ENCODE measurements at regions not wholly inside any gene's neighbourhood (a gene's known extent, or its start where the extent isn't known, plus 50 kb on each side); places are given as distances from the start of the nearest gene placed in this dataset.

- TF ChIP-seq CTCF (conservative IDR thresholded peaks at IDR 0.05; ENCODE audit: low read depth, low read length): no peak
- Histone ChIP-seq H3K4me2 (no peak overlapping the region), H3K36me3 (ENCODE audit: insufficient read depth) (no peaks in the 10 kb centered on the region), H2AFZ (ENCODE audit: low read depth) (no peak overlapping the region), H3K4me3 (IDR thresholded peaks at IDR 0.05; ENCODE audit: insufficient read depth, low read depth, low read length) (no peak overlapping the region), H3K9ac (no peak overlapping the region), H3K27ac (no peak overlapping the region), H3K27me3 (ENCODE audit: insufficient read depth, low read depth) (no peaks in the 10 kb centered on the region), H3K4me1 (ENCODE audit: low read depth, poor library complexity, severe bottlenecking) (peaks cover 14% of the 10 kb centered on the region), H4K20me1 (ENCODE audit: insufficient read depth) (no peaks in the 10 kb centered on the region), H3K79me2 (ENCODE audit: insufficient read depth, low read depth) (no peaks in the 10 kb centered on the region)
Measured at GRCh38 chr5:84683594-84683993, 298.9 kb upstream of the EDIL3 start.

GRCh38 chr5:84682531-84682930 lies 297.9 kb upstream of the EDIL3 start:
- Histone ChIP-seq H3K27ac (no peak overlapping the region), H2AFZ (ENCODE audit: low read depth) (no peak overlapping the region), H4K20me1 (ENCODE audit: insufficient read depth) (no peaks in the 10 kb centered on the region), H3K79me2 (ENCODE audit: insufficient read depth, low read depth) (no peaks in the 10 kb centered on the region), H3K36me3 (ENCODE audit: insufficient read depth) (no peaks in the 10 kb centered on the region), H3K4me3 (IDR thresholded peaks at IDR 0.05; ENCODE audit: insufficient read depth, low read depth, low read length) (no peak overlapping the region), H3K27me3 (ENCODE audit: insufficient read depth, low read depth) (no peaks in the 10 kb centered on the region), H3K4me1 (ENCODE audit: low read depth, poor library complexity, severe bottlenecking) (peaks cover 3% of the 10 kb centered on the region), H3K4me2 (no peak overlapping the region), H3K9ac (no peak overlapping the region)
- TF ChIP-seq CTCF (conservative IDR thresholded peaks at IDR 0.05; ENCODE audit: low read depth, low read length): no peak

DNA sequence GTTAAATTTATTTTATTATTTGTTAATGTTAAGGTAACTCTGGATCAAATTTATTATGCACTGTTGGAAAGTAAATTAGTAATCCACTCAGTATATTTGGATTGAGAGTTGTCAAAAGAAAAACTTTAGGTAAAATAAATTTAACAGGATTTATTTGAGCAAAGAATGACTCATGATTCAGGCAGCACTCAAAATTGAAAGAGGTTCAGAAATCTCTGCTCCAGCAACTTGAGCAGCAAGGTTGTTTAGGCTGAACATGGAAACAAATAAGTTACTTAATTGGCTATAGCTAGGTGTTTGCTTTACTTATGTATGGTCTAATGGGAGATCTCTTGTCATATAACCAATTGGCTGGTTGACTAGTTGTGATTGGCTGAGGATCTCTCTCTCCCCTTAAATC lies 296.2 kb upstream of the EDIL3 start:
- no peaks in the 10 kb centered on the region for H3K27me3 ChIP-seq (ENCODE audit: insufficient read depth, low read depth)
- no peak overlapping the region for H3K4me3 ChIP-seq (IDR thresholded peaks at IDR 0.05; ENCODE audit: insufficient read depth, low read depth, low read length)
- no peaks in the 10 kb centered on the region for H3K4me1 ChIP-seq (ENCODE audit: low read depth, poor library complexity, severe bottlenecking)
- no peak for TF ChIP-seq CTCF (conservative IDR thresholded peaks at IDR 0.05; ENCODE audit: low read depth, low read length)
- H3K4me2 ChIP-seq: no peak overlapping the region
- no peak overlapping the region for H3K27ac ChIP-seq
- no peaks in the 10 kb centered on the region for H3K79me2 ChIP-seq (ENCODE audit: insufficient read depth, low read depth)
- H2AFZ ChIP-seq (ENCODE audit: low read depth): no peak overlapping the region
- H4K20me1 ChIP-seq (ENCODE audit: insufficient read depth): no peaks in the 10 kb centered on the region
- no peak overlapping the region for H3K9ac ChIP-seq
- H3K36me3 ChIP-seq (ENCODE audit: insufficient read depth): no peaks in the 10 kb centered on the region

- Histone ChIP-seq H3K4me1 (ENCODE audit: low read depth, poor library complexity, severe bottlenecking) (peaks cover 4% of the 10 kb centered on the region), H3K79me2 (ENCODE audit: insufficient read depth, low read depth) (no peaks in the 10 kb centered on the region), H3K4me2 (no peak overlapping the region), H2AFZ (ENCODE audit: low read depth) (no peak overlapping the region), H3K9ac (no peak overlapping the region), H3K27me3 (ENCODE audit: insufficient read depth, low read depth) (no peaks in the 10 kb centered on the region), H4K20me1 (ENCODE audit: insufficient read depth) (no peaks in the 10 kb centered on the region), H3K4me3 (IDR thresholded peaks at IDR 0.05; ENCODE audit: insufficient read depth, low read depth, low read length) (no peak overlapping the region), H3K36me3 (ENCODE audit: insufficient read depth) (no peaks in the 10 kb centered on the region), H3K27ac (no peak overlapping the region)
- TF ChIP-seq CTCF (conservative IDR thresholded peaks at IDR 0.05; ENCODE audit: low read depth, low read length): no peak
Measured at GRCh38 chr5:84673785-84674184, 289.1 kb upstream of the EDIL3 start.

GRCh38 chr5:84667576-84667975 lies 282.9 kb upstream of the EDIL3 start:
- no peak overlapping the region for H3K27ac ChIP-seq
- H3K79me2 ChIP-seq (ENCODE audit: insufficient read depth, low read depth): no peaks in the 10 kb centered on the region
- no peak for TF ChIP-seq CTCF (conservative IDR thresholded peaks at IDR 0.05; ENCODE audit: low read depth, low read length)
- no peak overlapping the region for H3K9ac ChIP-seq
- no peaks in the 10 kb centered on the region for H3K36me3 ChIP-seq (ENCODE audit: insufficient read depth)
- H2AFZ ChIP-seq (ENCODE audit: low read depth): no peak overlapping the region
- no peak overlapping the region for H3K4me2 ChIP-seq
- no peak overlapping the region for H3K4me3 ChIP-seq (IDR thresholded peaks at IDR 0.05; ENCODE audit: insufficient read depth, low read depth, low read length)
- peaks cover 7% of the 10 kb centered on the region for H3K4me1 ChIP-seq (ENCODE audit: low read depth, poor library complexity, severe bottlenecking)
- H4K20me1 ChIP-seq (ENCODE audit: insufficient read depth): no peaks in the 10 kb centered on the region
- no peaks in the 10 kb centered on the region for H3K27me3 ChIP-seq (ENCODE audit: insufficient read depth, low read depth)
